Stimulated activated naive CD8-positive, alpha-beta T cell treated with anti-CD3 and anti-CD28 coated beads, Interleukin-15, Interleukin-2, amounts not matched to agents 100 ng/mL and 50 ng/mL, for 24 hours (primary cell): ENCODE measurements at regions not wholly inside any gene's neighbourhood (a gene's known extent, or its start where the extent isn't known, plus 50 kb on each side); places are given as distances from the start of the nearest gene placed in this dataset.
"Not testable (repeated sequence)": the region's sequence is repeated elsewhere in the genome, so short reads cannot be mapped to it uniquely, and the experiment has no call there.

Experiments
- H3K27ac Mint-ChIP-seq: one replicate; pipeline ENCODE4 v1.8.0; 2021; ENCODE audit warnings: mild to moderate bottlenecking, mixed read lengths
- H3K27me3 Mint-ChIP-seq: one replicate; pipeline ENCODE4 v1.8.0; 2021; ENCODE audit warnings: mixed read lengths
- H3K36me3 Mint-ChIP-seq: one replicate; pipeline ENCODE4 v1.8.0; 2021; ENCODE audit warnings: low read depth, mixed read lengths
- H3K4me1 Mint-ChIP-seq: one replicate; pipeline ENCODE4 v1.8.0; 2021; ENCODE audit warnings: low read depth, mixed read lengths
- H3K4me3 Mint-ChIP-seq: one replicate; pipeline ENCODE4 v1.8.0; 2021; ENCODE audit warnings: mild to moderate bottlenecking, mixed read lengths
- H3K9me3 Mint-ChIP-seq: one replicate; pipeline ENCODE4 v1.8.0; 2021; ENCODE audit warnings: mixed read lengths

- H3K4me3 Mint-ChIP-seq = no peak overlapping the region
- no peaks in the 10 kb centered on the region for H3K9me3 Mint-ChIP-seq
- H3K4me1 Mint-ChIP-seq = no peaks in the 10 kb centered on the region
- no peaks in the 10 kb centered on the region for H3K27me3 Mint-ChIP-seq
- H3K27ac Mint-ChIP-seq = no peak overlapping the region
- no peaks in the 10 kb centered on the region for H3K36me3 Mint-ChIP-seq
These were observed 208.2 kb downstream of the TFEC start for GRCh38 chr7:115822380-115822779.

GRCh38 chr7:115816318-115816974, 214.1 kb downstream of the TFEC start:
- Mint-ChIP-seq H3K27me3 (no peaks in the 10 kb centered on the region), H3K4me1 (no peaks in the 10 kb centered on the region), H3K4me3 (no peak overlapping the region), H3K27ac (no peak overlapping the region), H3K36me3 (no peaks in the 10 kb centered on the region), H3K9me3 (no peaks in the 10 kb centered on the region)

- H3K36me3 Mint-ChIP-seq = no peaks in the 10 kb centered on the region
- no peaks in the 10 kb centered on the region for H3K4me1 Mint-ChIP-seq
- no peak overlapping the region for H3K27ac Mint-ChIP-seq
- no peaks in the 10 kb centered on the region for H3K9me3 Mint-ChIP-seq
- H3K4me3 Mint-ChIP-seq = no peak overlapping the region
- no peaks in the 10 kb centered on the region for H3K27me3 Mint-ChIP-seq
These were observed 217.8 kb downstream of the TFEC start for GRCh38 chr7:115812794-115813193.

DNA sequence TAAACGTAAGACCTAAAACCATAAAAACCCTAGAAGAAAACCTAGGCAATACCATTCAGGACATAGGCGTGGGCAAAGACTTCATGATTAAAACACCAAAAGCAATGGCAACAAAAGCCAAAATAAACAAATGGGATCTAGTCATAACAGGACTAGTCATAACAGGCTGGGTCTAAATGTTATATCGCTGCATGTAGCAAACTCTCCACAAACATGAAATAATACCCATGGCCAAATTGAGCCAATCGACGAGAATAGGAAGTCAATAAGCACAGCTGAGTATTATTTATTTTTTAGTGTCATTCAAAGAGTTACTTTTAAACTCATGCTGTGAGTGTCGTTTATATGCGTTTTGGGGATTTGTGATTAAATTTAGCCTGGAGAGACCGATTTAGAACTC, 225.1 kb downstream of the TFEC start:
- Mint-ChIP-seq H3K9me3 (no peaks in the 10 kb centered on the region), H3K4me1 (no peaks in the 10 kb centered on the region), H3K36me3 (no peaks in the 10 kb centered on the region), H3K4me3 (no peak overlapping the region), H3K27me3 (no peaks in the 10 kb centered on the region), H3K27ac (no peak overlapping the region)

DNA sequence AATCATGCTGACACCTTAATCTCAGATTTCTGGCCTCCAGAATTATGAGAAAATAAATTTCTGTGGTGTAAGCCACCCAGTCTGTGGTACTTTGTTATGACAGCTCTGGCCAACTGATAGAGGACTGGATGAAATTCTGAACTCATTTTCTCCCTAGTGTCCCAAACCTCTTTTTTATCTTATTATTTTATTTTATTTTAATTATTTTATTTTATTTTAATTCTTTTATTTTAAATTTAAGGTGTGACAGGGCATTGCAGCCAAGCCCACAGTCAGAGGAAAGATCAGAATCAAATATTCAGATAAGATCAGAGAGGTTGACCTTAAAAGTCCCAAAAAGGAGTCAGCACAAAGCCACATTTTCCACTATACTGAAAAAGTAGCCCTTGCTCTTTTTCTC, 228.1 kb downstream of the TFEC start:
- Mint-ChIP-seq H3K4me1 (no peaks in the 10 kb centered on the region), H3K36me3 (no peaks in the 10 kb centered on the region), H3K27ac (no peak overlapping the region), H3K27me3 (no peaks in the 10 kb centered on the region), H3K4me3 (no peak overlapping the region), H3K9me3 (no peaks in the 10 kb centered on the region)

- Mint-ChIP-seq H3K4me1 (no peaks in the 10 kb centered on the region), H3K27me3 (peaks cover 3% of the 10 kb centered on the region), H3K4me3 (no peak overlapping the region), H3K9me3 (no peaks in the 10 kb centered on the region), H3K36me3 (no peaks in the 10 kb centered on the region), H3K27ac (no peak overlapping the region)
These were observed 231.1 kb downstream of the TFEC start for GRCh38 chr7:115799430-115799829.

DNA sequence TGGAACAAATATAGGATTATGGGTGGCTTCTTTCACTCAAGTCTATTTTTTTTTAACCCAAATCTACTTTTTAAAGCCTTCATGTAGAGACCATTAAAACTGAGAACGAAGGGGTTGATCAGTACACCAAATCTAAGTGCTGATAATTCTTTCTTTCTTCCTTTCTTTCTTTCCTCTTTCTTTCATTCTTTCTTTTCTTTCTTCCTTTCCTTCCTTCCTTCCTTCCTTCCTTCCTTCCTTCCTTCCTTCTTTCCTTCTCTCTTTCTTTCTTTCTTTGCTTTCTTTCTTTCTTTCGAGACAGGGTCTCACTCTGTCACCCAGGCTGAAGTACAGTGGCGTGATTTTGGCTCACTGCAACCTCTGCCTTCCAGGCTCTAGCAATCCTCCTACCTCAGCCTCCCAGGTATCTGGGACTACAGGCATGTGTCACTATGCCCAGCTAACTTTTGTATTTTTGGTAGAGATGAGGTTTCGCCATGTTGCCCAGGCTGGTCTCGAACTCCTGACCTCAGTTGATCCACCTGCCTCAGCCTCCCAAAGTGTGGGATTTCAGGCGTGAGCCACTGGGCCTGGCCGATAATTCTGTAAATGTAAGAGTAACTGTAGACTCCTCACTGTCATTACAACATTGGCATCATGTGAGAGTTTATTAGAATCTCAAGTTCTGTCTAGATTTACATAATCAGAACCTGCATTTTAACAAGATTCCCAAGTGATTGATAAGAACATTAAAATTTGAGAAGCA, 236.4 kb downstream of the TFEC start:
- H3K4me3 Mint-ChIP-seq = no peak overlapping the region
- H3K9me3 Mint-ChIP-seq = no peaks in the 10 kb centered on the region
- H3K4me1 Mint-ChIP-seq = no peaks in the 10 kb centered on the region
- H3K27ac Mint-ChIP-seq = no peak overlapping the region
- no peaks in the 10 kb centered on the region for H3K36me3 Mint-ChIP-seq
- peaks cover 3% of the 10 kb centered on the region for H3K27me3 Mint-ChIP-seq

- no peak overlapping the region for H3K4me3 Mint-ChIP-seq
- no peaks in the 10 kb centered on the region for H3K4me1 Mint-ChIP-seq
- H3K27ac Mint-ChIP-seq = no peak overlapping the region
- no peaks in the 10 kb centered on the region for H3K36me3 Mint-ChIP-seq
- H3K27me3 Mint-ChIP-seq = no peaks in the 10 kb centered on the region
- H3K9me3 Mint-ChIP-seq = peaks cover 5% of the 10 kb centered on the region
These were observed 240.7 kb downstream of the TFEC start for GRCh38 chr7:115789901-115790300.

GRCh38 chr7:115789473-115789872, 241.1 kb downstream of the TFEC start:
- H3K36me3 Mint-ChIP-seq, H3K9me3 Mint-ChIP-seq, H3K27ac Mint-ChIP-seq, H3K4me1 Mint-ChIP-seq, H3K4me3 Mint-ChIP-seq, H3K27me3 Mint-ChIP-seq: not testable (repeated sequence)

- H3K4me3 Mint-ChIP-seq = no peak overlapping the region
- H3K27me3 Mint-ChIP-seq = no peaks in the 10 kb centered on the region
- no peaks in the 10 kb centered on the region for H3K36me3 Mint-ChIP-seq
- no peaks in the 10 kb centered on the region for H3K4me1 Mint-ChIP-seq
- H3K27ac Mint-ChIP-seq = no peak overlapping the region
- H3K9me3 Mint-ChIP-seq = peaks cover 5% of the 10 kb centered on the region
These were observed 247.7 kb downstream of the TFEC start for GRCh38 chr7:115782696-115783490.

DNA sequence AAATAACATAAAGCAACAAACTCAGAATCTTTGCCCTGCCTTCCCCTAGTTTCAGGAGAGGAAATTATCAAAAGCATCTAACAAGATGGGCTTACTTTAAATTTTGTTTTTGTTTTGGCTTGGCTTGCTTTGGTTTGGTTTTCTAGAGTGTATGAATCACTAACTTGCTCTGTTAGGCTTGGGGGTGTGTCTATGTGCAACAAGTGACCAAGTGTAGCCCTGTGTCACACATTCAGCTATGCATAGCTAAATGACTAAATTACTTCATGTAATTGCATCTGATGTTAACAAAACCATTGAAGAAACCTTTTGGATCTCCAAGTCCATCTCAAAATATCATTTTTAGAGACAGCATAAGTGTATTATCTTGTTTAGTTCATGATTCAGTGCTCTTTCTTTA, 251.0 kb downstream of the TFEC start:
- Mint-ChIP-seq H3K9me3 (no peaks in the 10 kb centered on the region), H3K27me3 (no peaks in the 10 kb centered on the region), H3K27ac (no peak overlapping the region), H3K4me1 (no peaks in the 10 kb centered on the region), H3K36me3 (no peaks in the 10 kb centered on the region), H3K4me3 (no peak overlapping the region)

GRCh38 chr7:115775981-115776380, 254.6 kb downstream of the TFEC start:
- Mint-ChIP-seq H3K27me3 (no peaks in the 10 kb centered on the region), H3K9me3 (no peaks in the 10 kb centered on the region), H3K36me3 (no peaks in the 10 kb centered on the region), H3K4me3 (no peak overlapping the region), H3K27ac (no peak overlapping the region), H3K4me1 (no peaks in the 10 kb centered on the region)

DNA sequence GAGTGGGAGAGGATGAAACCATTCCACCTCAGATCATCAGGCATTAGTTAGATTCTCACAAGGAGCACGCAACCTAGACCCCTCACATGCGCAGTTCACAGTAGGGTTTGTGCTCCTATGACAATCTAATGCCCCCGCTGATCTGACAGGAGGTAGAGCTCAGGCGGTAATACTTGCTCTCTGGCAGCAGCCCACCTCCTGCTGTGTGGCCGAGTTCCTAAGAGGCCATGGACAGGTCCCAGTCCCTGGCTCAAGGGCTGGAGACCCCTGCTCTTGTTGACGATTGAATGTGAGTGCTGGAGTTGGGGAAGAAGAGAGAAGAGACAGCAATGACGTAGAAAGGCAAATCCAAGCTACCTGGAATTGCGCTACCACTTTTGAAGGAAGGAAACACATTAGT, 267.2 kb downstream of the TFEC start:
- H3K27ac Mint-ChIP-seq = no peak overlapping the region
- H3K4me3 Mint-ChIP-seq = no peak overlapping the region
- no peaks in the 10 kb centered on the region for H3K36me3 Mint-ChIP-seq
- no peaks in the 10 kb centered on the region for H3K4me1 Mint-ChIP-seq
- H3K9me3 Mint-ChIP-seq = peaks cover 2% of the 10 kb centered on the region
- no peaks in the 10 kb centered on the region for H3K27me3 Mint-ChIP-seq

- Mint-ChIP-seq H3K4me1 (no peaks in the 10 kb centered on the region), H3K36me3 (no peaks in the 10 kb centered on the region), H3K4me3 (no peak overlapping the region), H3K27ac (no peak overlapping the region), H3K27me3 (no peaks in the 10 kb centered on the region), H3K9me3 (peaks cover 6% of the 10 kb centered on the region)
These were observed 272.5 kb downstream of the TFEC start for GRCh38 chr7:115758025-115758424.

DNA sequence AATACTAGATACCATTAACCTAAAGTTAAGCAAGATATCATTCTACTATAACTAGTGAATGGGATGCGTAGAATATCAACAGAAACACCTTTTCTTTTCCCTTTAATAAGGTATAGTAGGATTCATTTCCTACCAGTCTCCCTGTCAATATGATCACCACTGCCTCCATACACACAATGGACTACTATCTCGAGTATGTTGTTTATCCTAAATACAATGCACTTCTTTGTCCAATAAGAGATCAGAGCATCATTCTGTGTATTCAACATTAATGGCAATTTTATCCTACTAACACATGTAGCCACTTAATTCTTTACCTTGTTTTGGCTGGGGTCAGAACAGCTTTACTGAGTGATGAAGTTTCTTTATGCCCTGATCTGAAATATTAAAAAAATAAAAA, 276.3 kb downstream of the TFEC start:
- Mint-ChIP-seq H3K27me3 (no peaks in the 10 kb centered on the region), H3K4me3 (no peak overlapping the region), H3K36me3 (no peaks in the 10 kb centered on the region), H3K4me1 (no peaks in the 10 kb centered on the region), H3K27ac (no peak overlapping the region), H3K9me3 (peaks cover 6% of the 10 kb centered on the region)
